ENCODE measurements at regions not wholly inside any gene's neighbourhood (a gene's known extent, or its start where the extent isn't known, plus 50 kb on each side); places are given as distances from the start of the nearest gene placed in this dataset.

DNA sequence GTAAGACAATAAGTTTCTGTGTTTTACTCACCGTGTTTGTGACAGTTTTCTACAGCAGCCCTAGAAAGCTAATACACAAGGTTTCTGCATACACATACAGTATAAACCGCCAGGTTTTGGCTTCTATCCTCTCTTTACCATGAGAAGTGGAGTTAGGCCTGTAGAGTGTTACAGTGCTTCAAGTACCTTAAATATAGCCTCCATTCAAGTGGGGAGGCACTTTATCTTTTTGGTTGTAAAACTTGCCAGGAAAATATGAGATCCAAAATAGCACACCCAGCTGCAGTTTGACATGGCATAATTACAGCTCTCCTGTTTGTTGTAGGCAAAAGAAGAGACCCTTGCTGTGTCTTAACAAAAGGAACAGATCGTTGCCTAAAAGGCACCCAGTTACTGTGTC, 90.3 kb upstream of the PTPN3 start:
- TF ChIP-seq RFX5 (IDR thresholded peaks at IDR 0.05; ENCODE audit: low read depth, low read length) (no peak), EZH2 (IDR thresholded peaks at IDR 0.05; ENCODE audit: borderline replicate concordance, control insufficient read depth, low read depth, low read length) (no peak), SPI1 (IDR thresholded peaks at IDR 0.05; ENCODE audit: borderline replicate concordance, insufficient read depth, low read depth, low read length) (no peak), ATF2 (IDR thresholded peaks at IDR 0.05; ENCODE audit: low read length) (no peak), SREBF1 (IDR thresholded peaks at IDR 0.05; ENCODE audit: low read length) (no peak), CBX5 (IDR thresholded peaks at IDR 0.05; ENCODE audit: low read depth) (no peak), SP1 (IDR thresholded peaks at IDR 0.05; ENCODE audit: low read depth, low read length) (no peak), RUNX3 (IDR thresholded peaks at IDR 0.05; ENCODE audit: low read length) (no peak), CTCF (IDR thresholded peaks at IDR 0.05 in 2 of 3, conservative IDR thresholded peaks at IDR 0.05 in 1 of 3; ENCODE audit: control insufficient read depth in 2 of 3, extremely low read depth in 1 of 3, insufficient read depth in 1 of 3, low read depth in 3 of 3, low read length in 3 of 3) (no peak)
